ENCODE measurements at regions not wholly inside any gene's neighbourhood (a gene's known extent, or its start where the extent isn't known, plus 50 kb on each side); places are given as distances from the start of the nearest gene placed in this dataset.
A peak's percentile ranks its signal among the peaks of the same experiment; 100 is the strongest.
"Not testable (repeated sequence)": the region's sequence is repeated elsewhere in the genome, so short reads cannot be mapped to it uniquely, and the experiment has no call there.

GRCh38 chr14:88064841-88065240 is 59.9 kb downstream of the GPR65 start:
- no peak for DNase-seq (ENCODE audit: low read depth)

- DNase-seq (ENCODE audit: low read depth): no peak
These were observed 64.7 kb downstream of the GPR65 start for GRCh38 chr14:88069677-88070076.

GRCh38 chr14:88075269-88075981 is 70.5 kb downstream of the GPR65 start:
- DNase-seq (ENCODE audit: low read depth): no peak

- no peak for DNase-seq (ENCODE audit: low read depth)
These were observed 73.6 kb downstream of the GPR65 start for GRCh38 chr14:88078525-88078924.

- DNase-seq (ENCODE audit: low read depth): no peak
These were observed 74.7 kb downstream of the GPR65 start for GRCh38 chr14:88079624-88080023.

- DNase-seq (ENCODE audit: low read depth): no peak
These were observed 80.8 kb downstream of the GPR65 start for GRCh38 chr14:88085736-88086135.

- DNase-seq (ENCODE audit: low read depth): no peak
These were observed 84.5 kb downstream of the GPR65 start for GRCh38 chr14:88089445-88089844.

GRCh38 chr14:88092529-88092928 is 87.6 kb downstream of the GPR65 start:
- no peak for DNase-seq (ENCODE audit: low read depth)

GRCh38 chr14:88095791-88096190 is 90.9 kb downstream of the GPR65 start:
- no peak for DNase-seq (ENCODE audit: low read depth)

GRCh38 chr14:88098163-88098562 is 93.2 kb downstream of the GPR65 start:
- no peak for DNase-seq (ENCODE audit: low read depth)

- DNase-seq (ENCODE audit: low read depth): no peak
These were observed 99.8 kb downstream of the GPR65 start for GRCh38 chr14:88104710-88105109.

- DNase-seq (ENCODE audit: low read depth): no peak
These were observed 101.4 kb downstream of the GPR65 start for GRCh38 chr14:88106377-88106776.

GRCh38 chr14:88127669-88128068 is 122.7 kb downstream of the GPR65 start:
- DNase-seq (ENCODE audit: low read depth): not testable (repeated sequence)

GRCh38 chr14:88128816-88129215 is 123.9 kb downstream of the GPR65 start:
- no peak for DNase-seq (ENCODE audit: low read depth)

- peak; percentile 4 for DNase-seq (ENCODE audit: low read depth)
These were observed 124.5 kb downstream of the GPR65 start for GRCh38 chr14:88129306-88130056.

- no peak for DNase-seq (ENCODE audit: low read depth)
These were observed 125.1 kb downstream of the GPR65 start for GRCh38 chr14:88130057-88130432.
